Activated T-helper 2 cell treated with anti-CD3 and anti-CD28 coated beads, Interferon-gamma antibody, Interleukin-2, Interleukin-4, amounts not matched to agents 10 μg/mL and 5 μg/mL and 100 μg/mL, durations not matched to agents 14 hours and 24 hours and 36 hours (primary cell): ENCODE measurements at regions not wholly inside any gene's neighbourhood (a gene's known extent, or its start where the extent isn't known, plus 50 kb on each side); places are given as distances from the start of the nearest gene placed in this dataset.

Source experiments
- DNase-seq: peaks from one replicate; pipeline ENCODE4 v3.0.0; 2021; ENCODE audit warnings: low spot score
- H3K27ac Mint-ChIP-seq: one replicate; pipeline ENCODE4 v1.8.0; 2021; ENCODE audit warnings: mixed read lengths
- H3K27me3 Mint-ChIP-seq: one replicate; pipeline ENCODE4 v1.8.0; 2021; ENCODE audit warnings: low read depth, mixed read lengths
- H3K36me3 Mint-ChIP-seq: one replicate; pipeline ENCODE4 v1.8.0; 2021; ENCODE audit warnings: low read depth, mixed read lengths
- H3K4me1 Mint-ChIP-seq: one replicate; pipeline ENCODE4 v1.8.0; 2021; ENCODE audit warnings: low read depth, mixed read lengths
- H3K4me3 Mint-ChIP-seq: one replicate; pipeline ENCODE4 v1.8.0; 2021; ENCODE audit warnings: low read depth, mild to moderate bottlenecking, moderate library complexity, mixed read lengths
- H3K9me3 Mint-ChIP-seq: one replicate; pipeline ENCODE4 v1.8.0; 2021; ENCODE audit warnings: mixed read lengths
- intact Hi-C: fragments of 100-400 bp; cut with micrococcal nuclease; formaldehyde crosslinking; loops from one replicate; pipeline ENCODE4 v1.15.1; 2023

- Mint-ChIP-seq H3K27me3 (no peaks in the 10 kb centered on the region), H3K27ac (no peak overlapping the region), H3K4me3 (no peak overlapping the region), H3K4me1 (peaks cover 16% of the 10 kb centered on the region), H3K9me3 (peaks cover 8% of the 10 kb centered on the region), H3K36me3 (peaks cover 3% of the 10 kb centered on the region)
- DNase-seq = no peak
- intact Hi-C loops = no loop called here
Observed at GRCh38 chr6:109242029-109242428, 140.2 kb downstream of the CD164 start.

DNA sequence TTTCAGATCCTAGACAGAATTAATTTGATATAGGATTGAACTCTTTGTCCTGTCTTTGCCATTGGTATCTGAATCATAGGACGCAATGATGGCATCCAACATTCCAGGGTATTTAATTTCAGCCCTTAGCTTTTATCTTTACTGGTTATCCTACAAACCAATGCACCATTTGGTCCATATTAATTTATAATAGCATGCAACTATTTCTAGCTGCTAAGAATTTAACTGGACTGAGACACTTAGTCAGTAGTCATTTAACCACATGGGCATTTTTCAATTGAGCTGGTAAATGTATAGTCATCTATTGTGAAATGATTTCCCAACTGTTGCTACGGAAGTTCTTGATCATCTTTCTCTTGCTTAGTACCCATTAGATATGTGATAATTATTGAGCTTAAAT lies 141.1 kb downstream of the CD164 start:
- Mint-ChIP-seq H3K9me3 (peaks cover 9% of the 10 kb centered on the region), H3K27me3 (no peaks in the 10 kb centered on the region), H3K27ac (no peak overlapping the region), H3K36me3 (peaks cover 5% of the 10 kb centered on the region), H3K4me1 (peaks cover 21% of the 10 kb centered on the region), H3K4me3 (no peak overlapping the region)
- intact Hi-C loops = no loop called here
- no peak for DNase-seq

GRCh38 chr6:109240370-109241084 lies 141.7 kb downstream of the CD164 start:
- Mint-ChIP-seq H3K4me1 (peaks cover 25% of the 10 kb centered on the region), H3K27me3 (no peaks in the 10 kb centered on the region), H3K27ac (no peak overlapping the region), H3K9me3 (peaks cover 9% of the 10 kb centered on the region), H3K36me3 (peaks cover 5% of the 10 kb centered on the region), H3K4me3 (no peak overlapping the region)
- DNase-seq = no peak
- intact Hi-C loops = no loop called here

- intact Hi-C loops = no loop called here
- H3K4me3 Mint-ChIP-seq = no peak overlapping the region
- no peak overlapping the region for H3K27ac Mint-ChIP-seq
- H3K36me3 Mint-ChIP-seq = peaks cover 5% of the 10 kb centered on the region
- H3K27me3 Mint-ChIP-seq = no peaks in the 10 kb centered on the region
- peaks cover 25% of the 10 kb centered on the region for H3K4me1 Mint-ChIP-seq
- no peak for DNase-seq
- H3K9me3 Mint-ChIP-seq = peaks cover 9% of the 10 kb centered on the region
Observed at GRCh38 chr6:109239651-109240321, 142.5 kb downstream of the CD164 start.

DNA sequence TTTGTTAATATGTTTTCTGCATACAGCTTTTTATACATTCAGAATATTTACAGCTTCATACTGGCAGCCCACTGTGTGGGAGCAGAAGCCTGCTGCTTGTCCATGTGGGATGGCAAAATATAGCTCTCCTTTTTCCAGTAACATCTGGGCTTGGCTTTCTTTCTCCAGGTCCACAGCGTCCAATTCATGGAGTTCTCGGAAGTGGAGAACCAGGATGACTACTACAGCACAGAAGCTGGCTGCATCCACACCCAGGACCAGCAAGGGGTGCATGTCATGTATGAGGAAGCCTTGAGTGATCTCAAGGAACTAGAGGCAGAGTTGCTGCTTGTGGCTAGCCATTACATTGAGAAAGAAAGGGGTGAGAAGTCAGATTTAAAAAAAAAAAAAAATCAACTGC lies 143.1 kb downstream of the CD164 start:
- H3K9me3 Mint-ChIP-seq = peaks cover 9% of the 10 kb centered on the region
- no peaks in the 10 kb centered on the region for H3K27me3 Mint-ChIP-seq
- no peak overlapping the region for H3K27ac Mint-ChIP-seq
- peaks cover 24% of the 10 kb centered on the region for H3K4me1 Mint-ChIP-seq
- intact Hi-C loops = no loop called here
- no peak overlapping the region for H3K4me3 Mint-ChIP-seq
- DNase-seq = no peak
- H3K36me3 Mint-ChIP-seq = peaks cover 5% of the 10 kb centered on the region

DNA sequence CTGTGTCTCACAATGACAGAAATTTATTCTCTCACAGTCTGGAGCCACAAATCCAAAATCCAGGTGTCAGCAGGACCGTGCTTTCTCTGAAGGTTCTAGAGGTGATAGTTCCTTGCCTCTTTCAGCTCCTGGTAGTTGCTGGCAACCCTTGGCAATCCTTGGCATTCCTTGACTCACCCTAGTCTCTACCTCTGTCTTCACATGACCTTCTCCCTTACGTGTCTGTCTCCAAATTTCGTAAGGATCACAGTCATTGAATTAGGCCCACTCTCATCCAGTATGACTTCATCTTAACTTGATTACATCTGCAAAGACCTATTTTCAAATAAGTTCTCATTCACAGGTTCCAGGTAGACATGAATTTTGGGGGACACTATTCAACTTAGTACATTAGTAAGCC lies 143.1 kb downstream of the CEP57L1 start:
- peaks cover 9% of the 10 kb centered on the region for H3K9me3 Mint-ChIP-seq
- peaks cover 5% of the 10 kb centered on the region for H3K36me3 Mint-ChIP-seq
- no peak overlapping the region for H3K27ac Mint-ChIP-seq
- intact Hi-C loops = no loop called here
- DNase-seq = no peak
- no peak overlapping the region for H3K4me3 Mint-ChIP-seq
- H3K4me1 Mint-ChIP-seq = peaks cover 19% of the 10 kb centered on the region
- no peaks in the 10 kb centered on the region for H3K27me3 Mint-ChIP-seq

- H3K4me1 Mint-ChIP-seq = peaks cover 18% of the 10 kb centered on the region
- no peaks in the 10 kb centered on the region for H3K27me3 Mint-ChIP-seq
- peaks cover 9% of the 10 kb centered on the region for H3K9me3 Mint-ChIP-seq
- H3K4me3 Mint-ChIP-seq = no peak overlapping the region
- intact Hi-C loops = loop anchor here (2.0 kb wide), 1 partner anchor 145 kb away; the partner anchor contains the start of gene CD164
- peaks cover 5% of the 10 kb centered on the region for H3K36me3 Mint-ChIP-seq
- H3K27ac Mint-ChIP-seq = no peak overlapping the region
- DNase-seq = no peak
Observed at GRCh38 chr6:109237986-109238329, 142.7 kb downstream of the CEP57L1 start.

DNA sequence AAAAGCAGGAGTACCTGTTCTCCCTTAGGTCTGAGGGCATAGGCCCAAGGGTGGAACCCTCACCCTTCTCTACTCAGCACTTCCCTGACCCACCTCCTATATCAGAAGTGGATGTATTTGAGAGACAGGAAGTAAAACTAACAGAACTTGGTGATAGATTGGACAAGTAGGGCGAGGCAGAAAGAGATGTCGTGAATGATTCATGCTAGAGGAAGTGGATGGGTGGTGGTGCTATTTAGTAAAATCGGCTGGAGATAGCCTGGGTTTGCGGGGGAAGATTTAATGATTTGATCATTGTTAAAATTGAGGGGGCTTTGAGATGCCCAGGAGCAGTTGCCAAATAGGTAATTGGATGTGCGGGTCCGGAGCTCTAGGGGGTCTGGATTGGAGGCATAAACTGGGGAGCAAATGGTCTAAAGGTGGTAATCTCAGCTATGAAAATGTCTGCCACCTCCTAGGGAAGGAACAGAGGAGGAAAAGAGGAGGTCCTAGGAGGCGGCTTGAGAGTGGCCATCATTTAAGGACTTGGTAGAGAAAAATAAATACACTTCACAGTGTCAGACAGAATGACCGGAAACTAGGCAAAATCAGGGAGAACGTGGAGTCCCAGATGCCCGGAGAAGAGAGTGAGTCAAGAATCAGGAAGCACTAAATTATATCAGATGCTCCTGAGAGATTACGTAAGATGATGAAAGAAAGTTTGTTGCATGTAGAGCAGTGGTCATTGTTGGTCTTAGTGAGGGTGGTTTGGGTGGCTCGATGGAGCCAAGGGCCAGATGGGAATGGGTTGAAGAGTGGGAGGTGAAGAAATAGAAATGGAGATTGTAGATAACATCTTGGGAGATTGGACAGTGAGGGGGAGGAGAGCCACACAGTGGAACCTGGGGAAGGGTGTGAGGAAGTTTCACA lies 142.0 kb downstream of the CEP57L1 start:
- Mint-ChIP-seq H3K4me1 (peaks cover 18% of the 10 kb centered on the region), H3K27ac (peak overlapping the region; percentile 79), H3K4me3 (peak overlapping the region; percentile 46), H3K27me3 (no peaks in the 10 kb centered on the region), H3K9me3 (peaks cover 9% of the 10 kb centered on the region), H3K36me3 (peaks cover 5% of the 10 kb centered on the region)
- peak; percentile 16 for DNase-seq
- intact Hi-C loops = loop anchor here (2.0 kb wide), 1 partner anchor 145 kb away; the partner anchor contains the start of gene CD164

DNA sequence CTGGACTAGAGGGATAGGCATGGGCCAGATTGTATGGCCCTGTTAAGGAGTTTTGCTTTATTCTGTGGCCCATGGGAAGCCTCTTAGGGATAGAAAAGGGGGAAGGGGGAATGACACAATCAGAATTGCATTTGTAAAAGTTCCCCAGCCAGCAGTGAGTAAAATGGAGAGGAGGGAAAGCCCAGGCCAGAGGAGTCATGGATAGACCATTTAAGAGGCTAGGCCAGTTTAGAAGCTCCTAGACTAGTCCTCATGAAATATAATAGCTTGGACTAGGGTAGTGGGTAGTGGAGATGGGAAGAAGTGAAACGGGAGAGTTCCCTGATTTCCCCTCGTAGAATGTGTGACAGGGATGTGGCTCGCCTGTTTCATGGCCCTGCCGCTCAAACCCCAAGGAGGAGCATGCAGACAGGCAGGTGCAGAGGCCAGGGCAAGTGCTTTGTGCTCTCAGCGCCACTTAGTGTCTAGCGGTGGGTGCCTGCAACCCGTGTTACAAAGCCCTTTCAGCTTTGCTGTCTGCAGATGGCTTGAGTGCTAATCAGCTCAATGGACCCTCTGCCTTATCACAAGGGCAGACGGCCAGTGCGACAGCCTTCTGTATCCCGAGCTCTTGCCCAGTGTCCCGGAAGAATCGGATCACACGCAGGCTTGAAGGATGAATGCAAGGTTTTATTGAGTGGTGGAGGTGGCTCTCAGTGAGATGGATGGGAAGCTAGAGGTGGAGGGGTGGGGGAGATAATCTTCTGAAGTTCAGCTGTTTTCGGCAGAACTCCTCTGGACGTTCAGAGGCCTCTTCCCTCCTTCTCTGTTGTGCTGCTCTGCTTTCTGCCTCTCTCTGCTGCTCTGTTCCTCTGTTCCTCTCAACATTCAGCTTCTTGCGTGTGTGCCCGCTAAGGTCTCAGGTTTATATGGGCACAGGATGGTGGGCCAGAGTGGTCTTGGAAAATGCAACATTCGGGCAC lies 141.1 kb downstream of the CEP57L1 start:
- H3K9me3 Mint-ChIP-seq = peaks cover 9% of the 10 kb centered on the region
- intact Hi-C loops = loop anchor here (1.0 to 2.0 kb wide), 2 partner anchors 48 to 146 kb away; partner anchors contain the start of gene CD164
- peak overlapping the region; percentile 79 for H3K27ac Mint-ChIP-seq
- H3K4me1 Mint-ChIP-seq = peaks cover 18% of the 10 kb centered on the region
- H3K27me3 Mint-ChIP-seq = no peaks in the 10 kb centered on the region
- DNase-seq = peak; percentile 42
- peak overlapping the region; percentile 59 for H3K4me3 Mint-ChIP-seq
- H3K36me3 Mint-ChIP-seq = peaks cover 5% of the 10 kb centered on the region

- H3K27ac Mint-ChIP-seq = peak overlapping the region; percentile 79
- H3K4me3 Mint-ChIP-seq = no peak overlapping the region
- intact Hi-C loops = loop anchor here (1.0 to 2.0 kb wide), 2 partner anchors 47 to 147 kb away; partner anchors contain the start of gene CD164
Observed at GRCh38 chr6:109235481-109236038, 140.3 kb downstream of the CEP57L1 start.

GRCh38 chr6:109230453-109230852 lies 135.1 kb downstream of the CEP57L1 start:
- intact Hi-C loops = no loop called here
- H3K27ac Mint-ChIP-seq = no peak overlapping the region
- H3K4me3 Mint-ChIP-seq = no peak overlapping the region
- DNase-seq = no peak
- no peaks in the 10 kb centered on the region for H3K9me3 Mint-ChIP-seq
- peaks cover 1% of the 10 kb centered on the region for H3K27me3 Mint-ChIP-seq
- H3K4me1 Mint-ChIP-seq = no peaks in the 10 kb centered on the region
- H3K36me3 Mint-ChIP-seq = no peaks in the 10 kb centered on the region

More at GRCh38 chr6:109235481-109236038, 140.3 kb downstream of the CEP57L1 start:
- peaks cover 9% of the 10 kb centered on the region for H3K9me3 Mint-ChIP-seq
- peaks cover 5% of the 10 kb centered on the region for H3K36me3 Mint-ChIP-seq
- DNase-seq = no peak
- peaks cover 18% of the 10 kb centered on the region for H3K4me1 Mint-ChIP-seq
- H3K27me3 Mint-ChIP-seq = no peaks in the 10 kb centered on the region
